ENCODE measurements at regions not wholly inside any gene's neighbourhood (a gene's known extent, or its start where the extent isn't known, plus 50 kb on each side); places are given as distances from the start of the nearest gene placed in this dataset.
"Not testable (repeated sequence)": the region's sequence is repeated elsewhere in the genome, so short reads cannot be mapped to it uniquely, and the experiment has no call there.

- no peak overlapping the region for H3K4me3 ChIP-seq (ENCODE audit: low read depth, low read length)
- TF ChIP-seq CTCF (IDR thresholded peaks at IDR 0.05; ENCODE audit: insufficient read depth, low read depth, low read length, missing control alignments), result no peak
- no peak for DNase-seq (ENCODE audit: low read depth)
Measured at GRCh38 chr21:15128267-15128666, 63.5 kb upstream of the NRIP1 start.

- H3K4me3 ChIP-seq (ENCODE audit: low read depth, low read length); DNase-seq (ENCODE audit: low read depth): not testable (repeated sequence)
Measured at GRCh38 chr21:15128714-15129113, 63.9 kb upstream of the NRIP1 start.

- no peak for TF ChIP-seq CTCF (IDR thresholded peaks at IDR 0.05; ENCODE audit: insufficient read depth, low read depth, low read length, missing control alignments)
- no peak for DNase-seq (ENCODE audit: low read depth)
- no peak overlapping the region for H3K4me3 ChIP-seq (ENCODE audit: low read depth, low read length)
Measured at GRCh38 chr21:15130326-15130725, 65.5 kb upstream of the NRIP1 start.

DNA sequence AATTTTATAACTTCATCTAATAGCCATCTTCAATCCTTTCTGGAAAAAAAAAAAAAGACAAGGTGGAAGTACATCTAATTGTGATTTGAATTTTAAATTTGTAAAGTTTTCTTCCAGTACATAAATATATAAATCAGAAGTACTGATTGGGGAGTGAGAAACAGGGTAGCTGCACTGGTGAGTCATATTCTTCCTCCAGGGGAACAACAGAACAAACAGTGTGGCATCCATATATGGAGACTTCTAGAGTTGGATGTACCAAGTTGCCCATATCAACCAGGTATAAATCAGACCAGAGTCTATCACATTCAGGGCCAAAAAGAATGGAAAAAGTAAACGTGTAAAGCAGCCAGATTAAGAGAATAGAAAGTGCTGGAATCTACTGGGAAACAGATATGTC is 66.0 kb upstream of the NRIP1 start:
- TF ChIP-seq CTCF (IDR thresholded peaks at IDR 0.05; ENCODE audit: insufficient read depth, low read depth, low read length, missing control alignments), result no peak
- no peak overlapping the region for H3K4me3 ChIP-seq (ENCODE audit: low read depth, low read length)
- no peak for DNase-seq (ENCODE audit: low read depth)

GRCh38 chr21:15132781-15133180 is 68.0 kb upstream of the NRIP1 start:
- no peak for TF ChIP-seq CTCF (IDR thresholded peaks at IDR 0.05; ENCODE audit: insufficient read depth, low read depth, low read length, missing control alignments)
- no peak for DNase-seq (ENCODE audit: low read depth)
- no peak overlapping the region for H3K4me3 ChIP-seq (ENCODE audit: low read depth, low read length)

- no peak for TF ChIP-seq CTCF (IDR thresholded peaks at IDR 0.05; ENCODE audit: insufficient read depth, low read depth, low read length, missing control alignments)
- DNase-seq (ENCODE audit: low read depth), result no peak
- no peak overlapping the region for H3K4me3 ChIP-seq (ENCODE audit: low read depth, low read length)
Measured at GRCh38 chr21:15134701-15135470, 70.1 kb upstream of the NRIP1 start.

GRCh38 chr21:15135867-15136629 is 71.2 kb upstream of the NRIP1 start:
- no peak for TF ChIP-seq CTCF (IDR thresholded peaks at IDR 0.05; ENCODE audit: insufficient read depth, low read depth, low read length, missing control alignments)

More at GRCh38 chr21:15135867-15136629, 71.2 kb upstream of the NRIP1 start:
- no peak for DNase-seq (ENCODE audit: low read depth)
- H3K4me3 ChIP-seq (ENCODE audit: low read depth, low read length), result no peak overlapping the region

Data from GM12865 (cell line).